ENCODE measurements at regions not wholly inside any gene's neighbourhood (a gene's known extent, or its start where the extent isn't known, plus 50 kb on each side); places are given as distances from the start of the nearest gene placed in this dataset.

GRCh38 chr2:103788951-103789350, 1027.1 kb downstream of the TMEM182 start:
- TF ChIP-seq CTCF (conservative IDR thresholded peaks at IDR 0.05 in 1 of 2, IDR thresholded peaks at IDR 0.05 in 1 of 2; ENCODE audit: extremely low read depth in 1 of 2, insufficient read depth in 1 of 2, low read depth in 1 of 2, low read length in 2 of 2) (no peak), EZH2 (IDR thresholded peaks at IDR 0.05; ENCODE audit: borderline replicate concordance, low read length) (no peak)

Data from mammary epithelial cell (primary cell).